ENCODE measurements at regions not wholly inside any gene's neighbourhood (a gene's known extent, or its start where the extent isn't known, plus 50 kb on each side); places are given as distances from the start of the nearest gene placed in this dataset.

DNA sequence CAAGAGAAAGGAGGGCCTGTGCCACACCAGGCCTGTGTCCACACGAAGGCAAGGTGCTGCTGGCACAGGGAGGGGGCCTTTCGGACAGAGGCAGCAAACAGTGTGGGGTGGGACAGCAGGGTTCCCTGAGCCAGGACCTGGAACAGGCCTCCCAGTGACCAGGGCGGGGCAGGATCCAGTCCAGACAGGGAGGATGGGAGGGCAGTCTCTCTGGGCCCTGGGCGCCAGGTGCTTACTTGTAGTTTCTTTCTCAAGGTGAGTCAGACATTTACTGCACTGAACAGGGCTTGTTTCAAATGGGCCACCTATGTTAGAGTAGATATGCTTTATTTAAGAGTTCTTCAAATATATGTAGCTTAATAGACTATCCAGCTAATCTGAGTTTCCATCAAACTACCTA is 52.8 kb upstream of the STUM start:
- ChIA-PET POLR2A (no interaction called here), CTCF (interaction anchor here (0.9 to 1.4 kb wide), 2 partner anchors 9 to 113 kb away, joined by 3 read pairs; no protein-coding TSS in a partner anchor)
- TF ChIP-seq, protein P1, sequence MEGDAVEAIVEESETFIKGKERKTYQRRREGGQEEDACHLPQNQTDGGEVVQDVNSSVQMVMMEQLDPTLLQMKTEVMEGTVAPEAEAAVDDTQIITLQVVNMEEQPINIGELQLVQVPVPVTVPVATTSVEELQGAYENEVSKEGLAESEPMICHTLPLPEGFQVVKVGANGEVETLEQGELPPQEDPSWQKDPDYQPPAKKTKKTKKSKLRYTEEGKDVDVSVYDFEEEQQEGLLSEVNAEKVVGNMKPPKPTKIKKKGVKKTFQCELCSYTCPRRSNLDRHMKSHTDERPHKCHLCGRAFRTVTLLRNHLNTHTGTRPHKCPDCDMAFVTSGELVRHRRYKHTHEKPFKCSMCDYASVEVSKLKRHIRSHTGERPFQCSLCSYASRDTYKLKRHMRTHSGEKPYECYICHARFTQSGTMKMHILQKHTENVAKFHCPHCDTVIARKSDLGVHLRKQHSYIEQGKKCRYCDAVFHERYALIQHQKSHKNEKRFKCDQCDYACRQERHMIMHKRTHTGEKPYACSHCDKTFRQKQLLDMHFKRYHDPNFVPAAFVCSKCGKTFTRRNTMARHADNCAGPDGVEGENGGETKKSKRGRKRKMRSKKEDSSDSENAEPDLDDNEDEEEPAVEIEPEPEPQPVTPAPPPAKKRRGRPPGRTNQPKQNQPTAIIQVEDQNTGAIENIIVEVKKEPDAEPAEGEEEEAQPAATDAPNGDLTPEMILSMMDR (IDR thresholded peaks at IDR 0.05; ENCODE audit: control extremely low read depth, extremely low read depth, low read depth, missing control alignments) = no peak
- no peak for DNase-seq (ENCODE audit: extremely low spot score)

DNA sequence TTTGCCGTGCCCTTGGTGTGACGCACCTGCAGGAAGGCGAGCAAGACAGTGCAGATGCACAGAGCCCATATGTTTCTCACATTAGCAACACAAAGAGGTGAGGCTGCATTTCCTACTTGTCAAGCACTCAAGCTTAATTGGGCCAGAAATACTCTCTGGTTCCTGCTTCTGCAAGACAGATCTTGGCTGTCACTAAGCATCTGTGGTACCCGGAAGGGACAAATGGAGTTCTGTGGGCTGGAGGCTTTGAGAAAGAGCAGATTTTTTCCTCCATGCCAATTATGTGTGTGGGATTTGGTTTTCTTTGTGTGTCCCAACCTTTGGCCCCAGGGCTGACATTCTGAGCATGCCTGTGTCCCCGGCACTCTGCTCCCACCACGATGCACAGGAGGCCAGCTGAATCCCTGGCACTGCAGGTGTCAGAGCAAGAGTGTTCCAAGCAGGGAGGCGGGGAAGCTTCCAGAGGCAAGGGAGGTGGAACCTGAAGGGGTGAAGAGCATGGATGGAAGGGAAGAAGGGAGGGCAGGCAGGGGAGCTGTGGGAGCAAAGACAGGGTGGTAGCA is 52.0 kb upstream of the STUM start:
- DNase-seq (ENCODE audit: extremely low spot score) = no peak
- TF ChIP-seq, protein P1 (IDR thresholded peaks at IDR 0.05; ENCODE audit: control extremely low read depth, extremely low read depth, low read depth, missing control alignments) = no peak
- ChIA-PET POLR2A (no interaction called here), CTCF (interaction anchor here (1.4 kb wide), 1 partner anchor 8 kb away, joined by 3 read pairs; no protein-coding TSS in a partner anchor)

GRCh38 chr1:226497276-226497833 is 51.2 kb upstream of the STUM start:
- DNase-seq (ENCODE audit: extremely low spot score) = no peak
- CTCF ChIA-PET = interaction anchor here (1.4 kb wide), 1 partner anchor 8 kb away, joined by 3 read pairs; no protein-coding TSS in a partner anchor
- POLR2A ChIA-PET = no interaction called here
- TF ChIP-seq, protein P1 (IDR thresholded peaks at IDR 0.05; ENCODE audit: control extremely low read depth, extremely low read depth, low read depth, missing control alignments) = no peak

- ChIA-PET CTCF (no interaction called here), POLR2A (no interaction called here)
These were observed 50.4 kb upstream of the STUM start for GRCh38 chr1:226497991-226498639.

GRCh38 chr1:226498640-226499008 is 49.9 kb upstream of the STUM start:
- TF ChIP-seq, protein P1 (IDR thresholded peaks at IDR 0.05; ENCODE audit: control extremely low read depth, extremely low read depth, low read depth, missing control alignments) = no peak
- POLR2A ChIA-PET = no interaction called here
- no peak for DNase-seq (ENCODE audit: extremely low spot score)
- CTCF ChIA-PET = no interaction called here

More at GRCh38 chr1:226497991-226498639, 50.4 kb upstream of the STUM start:
- no peak for DNase-seq (ENCODE audit: extremely low spot score)
- TF ChIP-seq, protein P1 (IDR thresholded peaks at IDR 0.05; ENCODE audit: control extremely low read depth, extremely low read depth, low read depth, missing control alignments) = no peak
